Erythroblast (primary cell): ENCODE measurements at regions not wholly inside any gene's neighbourhood (a gene's known extent, or its start where the extent isn't known, plus 50 kb on each side); places are given as distances from the start of the nearest gene placed in this dataset.

Source experiments
- GATA1 ChIP-seq: IDR thresholded peaks from 2 replicates; pipeline ENCODE4 v1.6.1; 2011; ENCODE audit warnings: low read depth, mild to moderate bottlenecking, control low read depth, low read length, moderate library complexity
- POLR2A ChIP-seq: IDR thresholded peaks from 2 replicates; pipeline ENCODE4 v1.6.1; 2011; ENCODE audit warnings: mild to moderate bottlenecking, low read length

- TF ChIP-seq POLR2A (no peak), GATA1 (no peak)
Observed at GRCh38 chr4:8795140-8795539, 76.5 kb downstream of the HMX1 start.
